ENCODE measurements at regions not wholly inside any gene's neighbourhood (a gene's known extent, or its start where the extent isn't known, plus 50 kb on each side); places are given as distances from the start of the nearest gene placed in this dataset.
"Not testable (repeated sequence)": the region's sequence is repeated elsewhere in the genome, so short reads cannot be mapped to it uniquely, and the experiment has no call there.

- H3K9me3 Mint-ChIP-seq: peaks cover 9% of the 10 kb centered on the region
These were observed 694.6 kb downstream of the DNAH5 start for GRCh38 chr5:13249854-13250253.

DNA sequence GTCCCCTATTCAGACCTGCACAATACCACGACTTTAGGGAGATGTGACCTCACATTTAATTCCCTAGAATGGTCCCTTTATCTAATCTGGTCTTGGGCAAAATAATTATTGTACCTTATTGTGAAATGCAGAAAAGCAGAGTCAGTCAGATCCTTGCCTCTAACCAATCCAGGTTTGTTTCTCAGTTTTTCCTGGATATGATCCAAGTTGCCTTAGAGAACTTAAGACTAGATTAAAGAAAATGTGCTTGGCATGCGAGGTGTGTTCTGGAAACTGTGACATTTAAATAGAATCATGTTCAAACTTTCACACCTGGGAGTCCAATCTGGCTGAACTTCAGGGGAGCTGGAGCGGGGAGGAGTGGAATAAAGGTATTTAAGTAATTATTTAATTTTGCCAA is 696.2 kb downstream of the DNAH5 start:
- H3K4me1 Mint-ChIP-seq (ENCODE audit: low read depth): peaks cover 9% of the 10 kb centered on the region
- intact Hi-C loops (cut with micrococcal nuclease): no loop called here
- H3K9me3 Mint-ChIP-seq: peaks cover 20% of the 10 kb centered on the region
- H3K36me3 Mint-ChIP-seq (ENCODE audit: low read depth): no peaks in the 10 kb centered on the region
- H3K4me3 Mint-ChIP-seq: no peak overlapping the region
- no peak overlapping the region for H3K27ac Mint-ChIP-seq
- H3K27me3 Mint-ChIP-seq: no peaks in the 10 kb centered on the region

More at GRCh38 chr5:13249854-13250253, 694.6 kb downstream of the DNAH5 start:
- Mint-ChIP-seq H3K27ac (no peak overlapping the region), H3K4me1 (ENCODE audit: low read depth) (peaks cover 9% of the 10 kb centered on the region), H3K36me3 (ENCODE audit: low read depth) (no peaks in the 10 kb centered on the region), H3K27me3 (no peaks in the 10 kb centered on the region), H3K4me3 (no peak overlapping the region)
- intact Hi-C loops (cut with micrococcal nuclease): no loop called here

GRCh38 chr5:13246053-13246452 is 698.4 kb downstream of the DNAH5 start:
- intact Hi-C loops (cut with micrococcal nuclease): no loop called here
- H3K36me3 Mint-ChIP-seq (ENCODE audit: low read depth): no peaks in the 10 kb centered on the region

DNA sequence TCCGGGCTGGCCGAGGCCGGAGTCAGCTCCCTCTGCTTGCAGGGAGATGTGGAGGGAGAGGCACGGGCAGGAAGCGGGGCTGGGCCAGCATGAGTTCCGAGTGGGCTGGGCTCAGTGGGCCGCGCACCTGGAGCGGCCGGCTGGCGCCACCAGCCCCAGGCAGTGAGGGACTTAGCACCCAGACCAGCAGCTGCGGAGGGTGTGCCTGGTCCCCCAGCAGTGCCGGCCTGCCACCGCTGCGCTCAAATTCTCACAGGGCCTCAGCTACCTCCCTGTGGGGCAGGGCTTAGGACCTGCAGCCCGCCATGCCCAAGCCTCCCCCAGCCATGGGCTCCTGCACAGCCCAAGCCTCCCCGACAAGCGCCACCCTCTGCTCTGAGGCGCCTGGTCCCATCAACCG is 700.3 kb downstream of the DNAH5 start:
- H3K4me1 Mint-ChIP-seq (ENCODE audit: low read depth): no peaks in the 10 kb centered on the region
- no peaks in the 10 kb centered on the region for H3K27me3 Mint-ChIP-seq
- intact Hi-C loops (cut with micrococcal nuclease): no loop called here

More at GRCh38 chr5:13246053-13246452, 698.4 kb downstream of the DNAH5 start:
- H3K27me3 Mint-ChIP-seq: no peaks in the 10 kb centered on the region
- H3K4me3 Mint-ChIP-seq: no peak overlapping the region
- H3K27ac Mint-ChIP-seq: no peak overlapping the region
- H3K9me3 Mint-ChIP-seq: peaks cover 20% of the 10 kb centered on the region
- H3K4me1 Mint-ChIP-seq (ENCODE audit: low read depth): no peaks in the 10 kb centered on the region

DNA sequence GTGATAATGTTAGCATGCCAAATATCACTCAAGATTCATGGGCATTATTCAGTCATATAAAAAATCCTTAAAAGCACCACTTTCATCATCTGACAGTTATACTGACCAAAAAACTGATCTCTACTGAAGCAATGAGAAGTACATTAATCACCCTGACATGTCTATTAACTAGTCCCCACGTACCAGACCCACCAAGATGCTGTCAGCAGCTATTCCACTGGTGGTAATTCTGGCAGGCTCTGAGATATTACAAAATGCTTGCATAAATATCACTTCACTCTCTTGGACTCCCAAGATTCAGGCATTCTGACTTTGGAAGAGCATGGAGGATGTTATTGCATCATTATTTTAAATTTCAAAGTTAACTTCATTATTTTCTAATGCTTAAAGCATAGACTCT is 717.0 kb downstream of the DNAH5 start:
- no peaks in the 10 kb centered on the region for H3K36me3 Mint-ChIP-seq (ENCODE audit: low read depth)
- H3K9me3 Mint-ChIP-seq: no peaks in the 10 kb centered on the region
- no peaks in the 10 kb centered on the region for H3K27me3 Mint-ChIP-seq
- H3K4me3 Mint-ChIP-seq: no peak overlapping the region
- H3K27ac Mint-ChIP-seq: no peak overlapping the region
- intact Hi-C loops (cut with micrococcal nuclease): no loop called here
- H3K4me1 Mint-ChIP-seq (ENCODE audit: low read depth): no peaks in the 10 kb centered on the region

More for the DNA sequence above, 700.3 kb downstream of the DNAH5 start:
- Mint-ChIP-seq H3K36me3 (ENCODE audit: low read depth) (no peaks in the 10 kb centered on the region), H3K27ac (no peak overlapping the region), H3K9me3 (peaks cover 20% of the 10 kb centered on the region), H3K4me3 (no peak overlapping the region)

GRCh38 chr5:13218518-13218917 is 726.0 kb downstream of the DNAH5 start:
- intact Hi-C loops (cut with micrococcal nuclease): no loop called here
- Mint-ChIP-seq H3K27ac (no peak overlapping the region), H3K36me3 (ENCODE audit: low read depth) (no peaks in the 10 kb centered on the region), H3K4me3 (no peak overlapping the region), H3K4me1 (ENCODE audit: low read depth) (no peaks in the 10 kb centered on the region), H3K9me3 (no peaks in the 10 kb centered on the region), H3K27me3 (no peaks in the 10 kb centered on the region)

- intact Hi-C loops (cut with micrococcal nuclease): no loop called here
- H3K27ac Mint-ChIP-seq: no peak overlapping the region
- no peak overlapping the region for H3K4me3 Mint-ChIP-seq
- H3K36me3 Mint-ChIP-seq (ENCODE audit: low read depth): no peaks in the 10 kb centered on the region
- no peaks in the 10 kb centered on the region for H3K4me1 Mint-ChIP-seq (ENCODE audit: low read depth)
- H3K27me3 Mint-ChIP-seq: no peaks in the 10 kb centered on the region
- no peaks in the 10 kb centered on the region for H3K9me3 Mint-ChIP-seq
These were observed 726.9 kb downstream of the DNAH5 start for GRCh38 chr5:13217636-13218035.

DNA sequence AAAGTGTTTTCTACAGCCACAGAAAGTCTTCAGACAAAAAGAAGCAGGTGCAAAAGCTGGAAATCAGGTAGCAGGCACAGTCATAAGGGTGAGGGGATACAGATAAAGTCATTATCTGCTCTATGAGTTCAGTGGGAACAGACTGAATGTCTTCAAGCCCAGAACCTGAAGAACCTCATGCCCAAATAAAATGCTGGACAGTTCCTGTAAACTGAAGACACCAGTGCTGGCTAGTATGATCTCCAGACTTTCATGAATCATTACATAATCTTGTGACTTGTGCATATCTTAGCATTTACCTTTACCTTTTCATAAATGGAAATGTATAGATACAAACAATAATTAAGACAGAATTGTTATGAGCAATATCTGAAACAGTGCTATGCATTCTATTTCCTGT is 728.7 kb downstream of the DNAH5 start:
- H3K4me1 Mint-ChIP-seq (ENCODE audit: low read depth): no peaks in the 10 kb centered on the region
- intact Hi-C loops (cut with micrococcal nuclease): no loop called here
- no peak overlapping the region for H3K4me3 Mint-ChIP-seq
- no peaks in the 10 kb centered on the region for H3K27me3 Mint-ChIP-seq
- no peaks in the 10 kb centered on the region for H3K9me3 Mint-ChIP-seq
- H3K36me3 Mint-ChIP-seq (ENCODE audit: low read depth): no peaks in the 10 kb centered on the region
- no peak overlapping the region for H3K27ac Mint-ChIP-seq

DNA sequence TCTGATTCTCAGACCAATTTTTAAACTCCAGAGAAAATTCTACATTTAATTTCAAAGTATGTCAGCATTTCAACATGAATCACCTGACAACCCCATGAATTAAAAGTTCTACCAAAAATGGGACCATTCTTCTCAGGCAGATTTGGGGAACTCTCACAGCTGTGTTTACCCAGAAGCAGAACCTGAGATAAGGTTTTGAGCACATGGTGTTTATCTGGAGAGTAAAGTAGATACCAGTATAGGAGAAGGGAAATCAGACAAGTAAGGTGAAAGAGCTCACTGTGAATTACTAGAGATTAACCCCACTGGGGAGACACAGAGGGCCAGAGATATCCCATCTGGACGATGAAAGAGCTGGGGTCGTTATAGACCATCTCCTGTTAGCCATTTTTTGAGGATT is 729.1 kb downstream of the DNAH5 start:
- no peaks in the 10 kb centered on the region for H3K9me3 Mint-ChIP-seq
- H3K4me1 Mint-ChIP-seq (ENCODE audit: low read depth): no peaks in the 10 kb centered on the region
- no peaks in the 10 kb centered on the region for H3K36me3 Mint-ChIP-seq (ENCODE audit: low read depth)
- H3K27ac Mint-ChIP-seq: no peak overlapping the region
- H3K4me3 Mint-ChIP-seq: no peak overlapping the region
- intact Hi-C loops (cut with micrococcal nuclease): no loop called here
- no peaks in the 10 kb centered on the region for H3K27me3 Mint-ChIP-seq

DNA sequence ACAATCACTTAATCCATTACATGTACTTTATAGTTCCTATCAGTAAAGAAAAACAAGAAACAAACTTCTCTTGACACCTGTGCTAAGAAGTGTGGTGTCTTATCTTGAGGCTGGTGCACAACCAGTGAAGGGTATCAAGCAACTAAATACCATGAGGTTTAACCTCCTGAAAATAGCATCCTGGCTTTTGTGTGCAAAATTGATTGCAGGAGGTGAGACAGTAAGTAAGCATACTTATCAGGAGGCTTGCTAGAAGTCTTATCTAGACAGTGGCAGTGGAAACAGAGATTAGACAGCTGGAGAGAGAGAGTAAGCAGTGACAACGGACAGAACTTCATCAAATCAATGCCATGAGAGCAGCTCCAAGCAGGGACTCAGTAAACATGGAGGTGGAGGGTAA is 730.3 kb downstream of the DNAH5 start:
- no peaks in the 10 kb centered on the region for H3K9me3 Mint-ChIP-seq
- no peaks in the 10 kb centered on the region for H3K4me1 Mint-ChIP-seq (ENCODE audit: low read depth)
- H3K36me3 Mint-ChIP-seq (ENCODE audit: low read depth): no peaks in the 10 kb centered on the region
- intact Hi-C loops (cut with micrococcal nuclease): no loop called here
- no peaks in the 10 kb centered on the region for H3K27me3 Mint-ChIP-seq
- H3K4me3 Mint-ChIP-seq: no peak overlapping the region
- no peak overlapping the region for H3K27ac Mint-ChIP-seq

GRCh38 chr5:13212886-13213285 is 731.6 kb downstream of the DNAH5 start:
- Mint-ChIP-seq H3K27me3 (no peaks in the 10 kb centered on the region), H3K27ac (no peak overlapping the region), H3K4me3 (no peak overlapping the region), H3K4me1 (ENCODE audit: low read depth) (no peaks in the 10 kb centered on the region), H3K9me3 (no peaks in the 10 kb centered on the region), H3K36me3 (ENCODE audit: low read depth) (no peaks in the 10 kb centered on the region)
- intact Hi-C loops (cut with micrococcal nuclease): no loop called here

GRCh38 chr5:13211064-13211463 is 733.4 kb downstream of the DNAH5 start:
- no peaks in the 10 kb centered on the region for H3K27me3 Mint-ChIP-seq
- H3K27ac Mint-ChIP-seq: no peak overlapping the region
- intact Hi-C loops (cut with micrococcal nuclease): no loop called here
- no peak overlapping the region for H3K4me3 Mint-ChIP-seq
- H3K4me1 Mint-ChIP-seq (ENCODE audit: low read depth): no peaks in the 10 kb centered on the region
- no peaks in the 10 kb centered on the region for H3K36me3 Mint-ChIP-seq (ENCODE audit: low read depth)
- H3K9me3 Mint-ChIP-seq: no peaks in the 10 kb centered on the region

DNA sequence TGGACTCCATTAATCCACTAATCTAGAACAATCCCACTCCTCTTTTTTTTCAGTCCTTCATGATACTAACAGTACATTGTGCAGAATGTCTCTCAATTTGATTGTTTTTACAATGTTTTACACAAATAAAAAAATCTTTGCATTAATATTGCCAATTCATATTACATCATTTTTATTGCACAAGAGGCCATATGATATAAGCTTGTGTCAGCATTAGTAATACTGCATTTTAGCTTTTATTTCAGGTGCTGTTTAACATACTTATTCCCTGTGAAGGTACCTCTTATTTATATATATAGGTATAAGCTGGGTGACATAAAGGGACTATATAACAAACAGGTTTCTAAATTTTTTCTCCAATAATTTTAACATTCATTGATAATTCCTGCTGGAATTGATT is 737.4 kb downstream of the DNAH5 start:
- H3K27ac Mint-ChIP-seq: no peak overlapping the region
- H3K9me3 Mint-ChIP-seq: peaks cover 17% of the 10 kb centered on the region
- no peak overlapping the region for H3K4me3 Mint-ChIP-seq
- no peaks in the 10 kb centered on the region for H3K4me1 Mint-ChIP-seq (ENCODE audit: low read depth)
- no peaks in the 10 kb centered on the region for H3K27me3 Mint-ChIP-seq
- no peaks in the 10 kb centered on the region for H3K36me3 Mint-ChIP-seq (ENCODE audit: low read depth)
- intact Hi-C loops (cut with micrococcal nuclease): no loop called here

- H3K27me3 Mint-ChIP-seq: no peaks in the 10 kb centered on the region
- H3K4me3 Mint-ChIP-seq: no peak overlapping the region
- intact Hi-C loops (cut with micrococcal nuclease): no loop called here
- no peaks in the 10 kb centered on the region for H3K36me3 Mint-ChIP-seq (ENCODE audit: low read depth)
- H3K4me1 Mint-ChIP-seq (ENCODE audit: low read depth): no peaks in the 10 kb centered on the region
- no peak overlapping the region for H3K27ac Mint-ChIP-seq
- peaks cover 46% of the 10 kb centered on the region for H3K9me3 Mint-ChIP-seq
These were observed 743.5 kb downstream of the DNAH5 start for GRCh38 chr5:13201022-13201421.

DNA sequence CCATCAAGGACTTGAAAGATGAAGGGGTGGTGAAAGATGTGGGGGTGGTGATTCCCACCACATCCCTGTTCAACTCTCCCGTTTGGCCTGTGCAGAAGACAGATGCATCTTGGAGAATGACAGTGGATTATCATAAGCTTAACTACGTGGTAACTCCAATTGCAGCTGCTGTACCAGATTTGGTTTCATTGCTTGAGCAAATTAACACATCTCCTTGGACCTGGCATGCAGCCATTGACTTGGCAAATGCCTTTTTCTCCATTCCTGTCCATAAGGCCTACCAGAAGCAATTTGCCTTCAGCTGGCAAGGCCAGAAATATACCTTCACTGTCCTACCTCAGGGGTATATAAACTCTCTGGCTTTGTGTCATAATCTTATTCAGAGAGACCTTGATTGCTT is 746.3 kb downstream of the DNAH5 start:
- not testable (repeated sequence) for H3K36me3 Mint-ChIP-seq (ENCODE audit: low read depth)

More for the DNA sequence above, 746.3 kb downstream of the DNAH5 start:
- H3K9me3 Mint-ChIP-seq: peaks cover 40% of the 10 kb centered on the region
- H3K4me3 Mint-ChIP-seq; H3K27me3 Mint-ChIP-seq; intact Hi-C loops (cut with micrococcal nuclease); H3K27ac Mint-ChIP-seq; H3K4me1 Mint-ChIP-seq (ENCODE audit: low read depth): not testable (repeated sequence)
